Thoracic aorta (tissue), 2 donors: ENCODE measurements at regions not wholly inside any gene's neighbourhood (a gene's known extent, or its start where the extent isn't known, plus 50 kb on each side); places are given as distances from the start of the nearest gene placed in this dataset.

Experiments used
- ATAC-seq: fragments of 150-250 bp; one replicate; pipeline ENCODE4 v1.8.0; 2017; ENCODE audit warnings: low read depth; ENCODE audit not compliant: insufficient number of reproducible peaks, low FRiP score
- DNase-seq: peaks from one replicate; pipeline ENCODE4 v3.0.0-alpha.2; 2020; ENCODE audit warnings: low spot score
- H3K27ac ChIP-seq, 2 donors: fragments of 200-600 bp; sonication (generic); 1 replicate in 1 of 2; 2 replicates in 1 of 2; pipeline ENCODE4 v1.5.1; 2016; ENCODE audit warnings: mild to moderate bottlenecking in 2 of 2, moderate library complexity in 2 of 2
- H3K27me3 ChIP-seq: fragments of 200-600 bp; sonication (generic); replicated peaks from 2 replicates; pipeline ENCODE4 v1.6.0; 2016; ENCODE audit warnings: mild to moderate bottlenecking; ENCODE audit not compliant: insufficient read depth
- H3K36me3 ChIP-seq: fragments of 200-600 bp; sonication (generic); one replicate; pipeline ENCODE4 v1.5.1; 2016
- H3K4me1 ChIP-seq, 2 donors: fragments of 200-600 bp; sonication (generic); 1 replicate in 1 of 2; 2 replicates in 1 of 2; pipeline versions ENCODE4 v1.5.1 to v1.6.0; 2016; ENCODE audit warnings: low read depth in 2 of 2, mild to moderate bottlenecking in 1 of 2; ENCODE audit not compliant: control insufficient read depth in 1 of 2
- H3K4me3 ChIP-seq: fragments of 200-600 bp; sonication (generic); 2 replicates; pipeline ENCODE4 v1.5.1; 2016; ENCODE audit warnings: mild to moderate bottlenecking
- H3K9me3 ChIP-seq: fragments of 200-600 bp; sonication (generic); 2 replicates; pipeline ENCODE4 v1.5.1; 2016
- TF ChIP-seq, protein P1 (sequence below): fragments of 200-600 bp; sonication (generic); IDR thresholded peaks from one replicate; pipeline ENCODE4 v1.5.1; 2019; ENCODE audit warnings: antibody characterized with exemption

DNA sequence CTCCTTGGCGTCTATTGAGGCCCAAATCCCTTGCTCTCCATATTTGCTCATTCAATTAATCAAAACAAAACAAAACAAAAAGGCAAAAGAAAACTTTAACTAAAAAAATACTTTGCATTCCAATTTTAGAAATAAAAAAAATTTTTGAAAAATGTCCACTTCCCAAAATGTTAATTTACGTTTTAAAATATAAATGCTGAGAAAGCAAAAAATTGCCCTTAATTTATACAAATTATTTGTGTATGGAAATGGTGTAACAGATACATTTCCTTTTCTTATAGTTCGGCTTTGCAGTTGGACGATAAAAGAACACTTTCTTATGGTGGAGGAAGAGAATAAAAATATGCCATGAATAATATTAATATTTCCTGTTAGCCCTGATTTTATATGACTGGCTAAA is 652.8 kb upstream of the PFKP start:
- no peaks in the 10 kb centered on the region for H3K4me1 ChIP-seq

DNA sequence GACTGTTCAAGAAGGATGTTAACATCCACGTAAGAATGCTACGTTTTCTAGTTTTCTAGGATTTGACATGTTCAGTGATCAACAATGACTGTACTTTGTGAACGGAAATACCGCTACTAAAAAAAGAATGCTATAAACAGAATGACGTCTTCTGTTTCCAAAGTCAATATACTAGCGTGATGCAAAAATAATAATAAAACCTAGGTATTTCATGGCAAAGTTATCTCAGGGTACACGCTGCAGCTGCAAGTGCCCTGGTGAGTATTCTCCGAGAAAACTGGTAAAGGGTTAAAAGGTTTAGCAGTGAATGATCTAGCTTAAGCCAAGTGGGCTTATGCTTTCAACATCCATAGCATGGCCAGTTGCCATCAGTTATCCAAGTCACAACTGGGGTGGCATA is 653.3 kb upstream of the PFKP start:
- no peak for DNase-seq
- Histone ChIP-seq H3K9me3 (no peaks in the 10 kb centered on the region), H3K4me3 (no peak overlapping the region), H3K4me1 (no peaks in the 10 kb centered on the region), H3K27ac (no peak overlapping the region), H3K27me3 (no peaks in the 10 kb centered on the region), H3K36me3 (no peaks in the 10 kb centered on the region)
- TF ChIP-seq, protein P1, sequence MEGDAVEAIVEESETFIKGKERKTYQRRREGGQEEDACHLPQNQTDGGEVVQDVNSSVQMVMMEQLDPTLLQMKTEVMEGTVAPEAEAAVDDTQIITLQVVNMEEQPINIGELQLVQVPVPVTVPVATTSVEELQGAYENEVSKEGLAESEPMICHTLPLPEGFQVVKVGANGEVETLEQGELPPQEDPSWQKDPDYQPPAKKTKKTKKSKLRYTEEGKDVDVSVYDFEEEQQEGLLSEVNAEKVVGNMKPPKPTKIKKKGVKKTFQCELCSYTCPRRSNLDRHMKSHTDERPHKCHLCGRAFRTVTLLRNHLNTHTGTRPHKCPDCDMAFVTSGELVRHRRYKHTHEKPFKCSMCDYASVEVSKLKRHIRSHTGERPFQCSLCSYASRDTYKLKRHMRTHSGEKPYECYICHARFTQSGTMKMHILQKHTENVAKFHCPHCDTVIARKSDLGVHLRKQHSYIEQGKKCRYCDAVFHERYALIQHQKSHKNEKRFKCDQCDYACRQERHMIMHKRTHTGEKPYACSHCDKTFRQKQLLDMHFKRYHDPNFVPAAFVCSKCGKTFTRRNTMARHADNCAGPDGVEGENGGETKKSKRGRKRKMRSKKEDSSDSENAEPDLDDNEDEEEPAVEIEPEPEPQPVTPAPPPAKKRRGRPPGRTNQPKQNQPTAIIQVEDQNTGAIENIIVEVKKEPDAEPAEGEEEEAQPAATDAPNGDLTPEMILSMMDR = no peak
- no peak for ATAC-seq

More for the DNA sequence above, 652.8 kb upstream of the PFKP start:
- no peak overlapping the region for H3K4me3 ChIP-seq
- no peak for ATAC-seq
- H3K27me3 ChIP-seq = no peaks in the 10 kb centered on the region
- H3K36me3 ChIP-seq = no peaks in the 10 kb centered on the region
- no peak for DNase-seq
- H3K27ac ChIP-seq = no peak overlapping the region
- no peaks in the 10 kb centered on the region for H3K9me3 ChIP-seq
- TF ChIP-seq, protein P1 = no peak

DNA sequence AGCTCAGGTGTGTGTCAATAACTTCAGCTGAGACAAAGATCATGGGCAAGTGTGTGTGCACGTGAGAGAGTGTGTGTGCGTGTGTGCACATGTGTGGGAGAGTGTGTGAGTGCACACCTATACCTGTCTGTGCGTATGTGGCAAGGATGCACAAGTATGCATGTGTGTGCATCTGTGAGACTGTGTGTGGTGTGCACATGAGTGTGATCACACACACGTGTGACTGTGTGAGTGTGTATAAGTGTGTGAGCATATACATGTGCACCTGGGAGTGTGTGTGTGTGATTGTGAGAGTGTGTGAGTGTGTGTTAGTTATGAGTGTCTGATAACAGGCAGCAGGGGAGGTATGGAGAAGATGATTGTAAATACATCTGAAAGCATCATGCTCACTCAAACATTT is 657.3 kb upstream of the PFKP start:
- H3K4me1 ChIP-seq = no peaks in the 10 kb centered on the region
- no peak for ATAC-seq
- TF ChIP-seq, protein P1 = no peak
- no peaks in the 10 kb centered on the region for H3K9me3 ChIP-seq
- H3K36me3 ChIP-seq = no peaks in the 10 kb centered on the region
- no peak for DNase-seq
- H3K27ac ChIP-seq = no peak overlapping the region
- H3K4me3 ChIP-seq = no peak overlapping the region
- no peaks in the 10 kb centered on the region for H3K27me3 ChIP-seq

DNA sequence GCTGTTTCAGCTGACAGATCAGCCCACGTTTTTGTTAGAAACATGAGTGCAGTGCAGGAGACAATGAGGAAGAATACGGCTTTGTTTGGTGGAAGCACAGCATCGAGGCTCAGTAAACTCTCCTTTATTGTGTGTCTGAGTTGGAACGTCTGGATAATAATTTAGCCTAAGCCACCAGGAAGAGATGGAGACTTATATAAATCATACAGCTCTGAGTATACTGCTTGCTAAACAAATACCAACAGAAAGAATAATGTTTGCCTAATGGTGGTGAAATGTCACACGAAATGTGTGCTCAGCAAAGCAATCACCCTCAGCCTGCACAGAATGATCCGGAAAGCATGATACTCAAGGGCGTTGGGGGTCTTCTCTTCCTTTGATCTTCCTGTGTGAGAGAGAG is 664.1 kb upstream of the ADARB2 start:
- DNase-seq = no peak
- TF ChIP-seq, protein P1 = no peak
- Histone ChIP-seq H3K27ac (no peak overlapping the region), H3K4me3 (no peak overlapping the region), H3K36me3 (no peaks in the 10 kb centered on the region), H3K27me3 (no peaks in the 10 kb centered on the region), H3K4me1 (no peaks in the 10 kb centered on the region), H3K9me3 (no peaks in the 10 kb centered on the region)
- ATAC-seq = no peak

DNA sequence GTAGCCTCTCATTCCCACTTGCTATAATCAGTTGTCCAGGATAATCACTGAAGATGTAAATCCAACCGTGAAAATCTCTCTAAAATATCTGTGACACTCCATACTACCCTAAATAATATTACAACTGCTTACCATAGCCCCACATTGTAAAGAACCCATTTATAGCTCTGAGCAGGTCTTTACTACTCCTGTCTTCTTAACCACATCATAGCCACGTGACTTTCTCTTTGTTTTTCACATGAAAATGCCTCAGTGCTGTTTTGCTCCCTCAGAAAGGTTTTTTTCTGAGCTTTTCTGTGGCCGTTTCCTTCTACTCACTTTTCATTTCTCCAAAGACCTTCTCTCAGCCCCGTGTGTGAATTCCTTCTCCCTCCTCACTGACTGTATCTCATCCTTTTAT is 662.2 kb upstream of the ADARB2 start:
- H3K4me3 ChIP-seq = no peak overlapping the region
- H3K27me3 ChIP-seq = no peaks in the 10 kb centered on the region
- TF ChIP-seq, protein P1 = no peak
- H3K4me1 ChIP-seq = no peaks in the 10 kb centered on the region
- H3K9me3 ChIP-seq = no peaks in the 10 kb centered on the region
- no peaks in the 10 kb centered on the region for H3K36me3 ChIP-seq
- no peak for DNase-seq
- no peak overlapping the region for H3K27ac ChIP-seq
- ATAC-seq = no peak
